ENCODE measurements at regions not wholly inside any gene's neighbourhood (a gene's known extent, or its start where the extent isn't known, plus 50 kb on each side); places are given as distances from the start of the nearest gene placed in this dataset.

DNA sequence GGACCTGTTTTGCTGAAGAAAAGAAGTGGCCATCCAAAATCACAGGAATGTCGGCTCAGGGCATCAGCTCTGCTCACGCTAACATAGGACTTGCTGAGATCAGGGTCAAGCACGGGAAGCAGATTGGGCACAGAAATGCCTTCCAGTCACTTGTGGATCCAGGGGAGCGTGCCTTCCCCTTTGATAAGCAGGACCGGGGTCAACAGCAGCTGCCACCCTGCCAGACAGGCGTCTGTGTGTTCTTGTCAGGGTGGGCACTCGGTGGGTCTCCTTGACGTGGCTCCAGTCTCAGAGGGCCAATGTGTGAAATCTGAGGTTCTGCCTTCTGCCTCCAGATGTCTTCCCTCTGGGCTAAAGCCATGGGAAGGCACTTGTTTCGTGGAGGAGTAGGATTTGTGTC is 313.7 kb upstream of the IRX4 start:
- intact Hi-C loops (cut with DNase I, micrococcal nuclease): no loop called here
- Histone ChIP-seq H3K9me3 (no peaks in the 10 kb centered on the region), H3K36me3 (ENCODE audit: low read depth) (no peaks in the 10 kb centered on the region), H3K4me3 (no peak overlapping the region), H3K4me1 (ENCODE audit: low read depth) (no peaks in the 10 kb centered on the region)
- TF ChIP-seq, protein P1, sequence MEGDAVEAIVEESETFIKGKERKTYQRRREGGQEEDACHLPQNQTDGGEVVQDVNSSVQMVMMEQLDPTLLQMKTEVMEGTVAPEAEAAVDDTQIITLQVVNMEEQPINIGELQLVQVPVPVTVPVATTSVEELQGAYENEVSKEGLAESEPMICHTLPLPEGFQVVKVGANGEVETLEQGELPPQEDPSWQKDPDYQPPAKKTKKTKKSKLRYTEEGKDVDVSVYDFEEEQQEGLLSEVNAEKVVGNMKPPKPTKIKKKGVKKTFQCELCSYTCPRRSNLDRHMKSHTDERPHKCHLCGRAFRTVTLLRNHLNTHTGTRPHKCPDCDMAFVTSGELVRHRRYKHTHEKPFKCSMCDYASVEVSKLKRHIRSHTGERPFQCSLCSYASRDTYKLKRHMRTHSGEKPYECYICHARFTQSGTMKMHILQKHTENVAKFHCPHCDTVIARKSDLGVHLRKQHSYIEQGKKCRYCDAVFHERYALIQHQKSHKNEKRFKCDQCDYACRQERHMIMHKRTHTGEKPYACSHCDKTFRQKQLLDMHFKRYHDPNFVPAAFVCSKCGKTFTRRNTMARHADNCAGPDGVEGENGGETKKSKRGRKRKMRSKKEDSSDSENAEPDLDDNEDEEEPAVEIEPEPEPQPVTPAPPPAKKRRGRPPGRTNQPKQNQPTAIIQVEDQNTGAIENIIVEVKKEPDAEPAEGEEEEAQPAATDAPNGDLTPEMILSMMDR (IDR thresholded peaks at IDR 0.05): no peak
- no peak for ATAC-seq
- DNase-seq: no peak

DNA sequence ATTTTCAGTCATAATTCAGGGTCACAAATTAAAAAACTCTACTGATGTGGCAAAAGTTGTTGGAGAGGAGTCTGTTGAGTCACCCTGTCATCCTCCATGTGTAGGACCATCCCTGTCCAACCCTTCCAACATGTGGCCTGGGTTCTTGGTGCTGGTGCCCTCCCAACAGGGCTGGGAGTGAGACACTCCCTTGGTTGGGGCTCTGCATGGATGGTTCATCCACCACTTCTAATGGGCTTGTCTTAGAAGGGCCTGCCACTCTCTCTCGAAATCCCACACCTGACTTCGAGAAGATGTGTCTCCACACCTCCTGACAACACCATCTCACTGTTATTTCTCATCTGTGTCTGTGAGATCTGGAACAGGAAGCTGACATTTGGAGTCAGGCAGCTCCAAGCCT is 312.2 kb upstream of the IRX4 start:
- TF ChIP-seq, protein P1 (IDR thresholded peaks at IDR 0.05): no peak
- DNase-seq: no peak
- no peaks in the 10 kb centered on the region for H3K4me1 ChIP-seq (ENCODE audit: low read depth)
- no peaks in the 10 kb centered on the region for H3K9me3 ChIP-seq
- H3K36me3 ChIP-seq (ENCODE audit: low read depth): no peaks in the 10 kb centered on the region
- no peak for ATAC-seq
- H3K4me3 ChIP-seq: no peak overlapping the region
- intact Hi-C loops (cut with DNase I, micrococcal nuclease): no loop called here

DNA sequence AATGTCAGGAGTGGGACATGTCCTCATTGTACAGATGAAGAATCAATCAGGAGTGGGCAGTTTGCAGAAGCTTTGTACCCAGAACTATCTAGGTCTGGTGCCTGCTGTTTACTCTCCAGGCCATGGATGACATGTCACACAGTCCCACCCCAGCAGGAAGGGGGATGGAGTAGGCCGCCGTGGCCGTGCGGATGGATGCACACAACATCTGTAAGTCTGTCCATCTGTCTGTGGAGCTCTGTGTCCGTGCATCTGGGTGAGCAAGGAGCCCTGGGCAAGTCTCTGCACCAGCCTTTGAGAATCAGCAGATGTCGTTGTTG is 311.5 kb upstream of the IRX4 start:
- intact Hi-C loops (cut with DNase I, micrococcal nuclease): no loop called here

DNA sequence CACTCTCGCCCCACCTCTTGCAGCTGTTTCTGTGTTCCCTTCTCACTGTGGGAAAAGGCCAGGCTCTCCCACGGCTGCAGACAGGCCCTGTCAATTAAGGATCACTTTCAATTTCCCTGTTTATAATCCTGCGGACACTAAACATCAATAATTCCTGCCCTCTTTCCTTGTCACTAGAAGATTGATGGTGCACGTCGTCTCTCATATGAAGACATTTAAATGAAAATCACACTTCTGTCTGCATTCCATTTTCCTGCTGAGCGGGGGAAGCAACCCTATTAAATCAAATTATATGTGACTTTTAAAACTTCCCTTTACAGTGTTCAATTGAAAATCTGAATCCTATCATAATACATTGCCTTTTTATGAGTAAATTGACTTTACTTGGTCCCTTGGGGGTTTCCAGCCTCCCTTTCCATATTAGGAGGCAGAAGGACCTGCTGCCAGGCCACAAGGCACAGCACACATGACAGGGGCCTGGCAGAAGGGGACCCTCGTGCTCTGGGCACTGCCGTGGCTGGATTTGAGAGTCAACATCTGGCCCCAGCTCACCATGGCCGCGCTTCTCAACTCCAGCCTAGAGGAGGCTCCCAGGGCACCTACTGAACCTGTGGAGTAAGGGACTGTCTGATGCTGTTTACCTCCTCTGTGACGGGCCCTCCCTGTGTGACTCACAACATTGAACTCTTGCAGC is 311.0 kb upstream of the IRX4 start:
- H3K4me1 ChIP-seq (ENCODE audit: low read depth): no peaks in the 10 kb centered on the region
- ATAC-seq: no peak
- no peaks in the 10 kb centered on the region for H3K36me3 ChIP-seq (ENCODE audit: low read depth)
- no peak overlapping the region for H3K4me3 ChIP-seq
- DNase-seq: no peak
- TF ChIP-seq, protein P1 (IDR thresholded peaks at IDR 0.05): no peak
- no peaks in the 10 kb centered on the region for H3K9me3 ChIP-seq
- intact Hi-C loops (cut with DNase I, micrococcal nuclease): no loop called here

More for the DNA sequence above, 311.5 kb upstream of the IRX4 start:
- Histone ChIP-seq H3K4me1 (ENCODE audit: low read depth) (no peaks in the 10 kb centered on the region), H3K4me3 (no peak overlapping the region), H3K36me3 (ENCODE audit: low read depth) (no peaks in the 10 kb centered on the region), H3K9me3 (no peaks in the 10 kb centered on the region)
- no peak for ATAC-seq
- no peak for DNase-seq
- TF ChIP-seq, protein P1 (IDR thresholded peaks at IDR 0.05): no peak

DNA sequence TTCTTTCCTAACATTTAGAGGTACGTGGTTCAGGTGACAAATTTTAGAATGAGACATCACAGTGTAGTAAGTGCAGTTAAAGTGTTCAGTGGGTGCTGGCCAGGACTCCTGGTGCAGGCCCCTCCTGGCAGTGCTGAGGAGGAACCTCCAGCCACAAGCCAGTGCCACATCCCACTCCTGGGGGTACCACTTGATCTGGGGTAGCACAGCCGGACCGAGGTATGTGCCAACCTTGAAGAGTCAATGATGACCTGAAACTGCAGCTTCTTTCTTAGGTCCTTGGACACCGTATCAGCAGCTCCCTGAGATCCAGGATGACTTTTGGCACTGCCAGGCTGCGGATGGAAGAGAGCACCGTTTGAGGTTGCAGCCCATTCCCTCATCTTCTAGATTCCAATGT is 310.4 kb upstream of the IRX4 start:
- no peak overlapping the region for H3K4me3 ChIP-seq
- no peaks in the 10 kb centered on the region for H3K36me3 ChIP-seq (ENCODE audit: low read depth)
- H3K4me1 ChIP-seq (ENCODE audit: low read depth): no peaks in the 10 kb centered on the region
- intact Hi-C loops (cut with DNase I, micrococcal nuclease): no loop called here
- no peak for DNase-seq
- no peak for ATAC-seq
- TF ChIP-seq, protein P1 (IDR thresholded peaks at IDR 0.05): no peak
- H3K9me3 ChIP-seq: no peaks in the 10 kb centered on the region

DNA sequence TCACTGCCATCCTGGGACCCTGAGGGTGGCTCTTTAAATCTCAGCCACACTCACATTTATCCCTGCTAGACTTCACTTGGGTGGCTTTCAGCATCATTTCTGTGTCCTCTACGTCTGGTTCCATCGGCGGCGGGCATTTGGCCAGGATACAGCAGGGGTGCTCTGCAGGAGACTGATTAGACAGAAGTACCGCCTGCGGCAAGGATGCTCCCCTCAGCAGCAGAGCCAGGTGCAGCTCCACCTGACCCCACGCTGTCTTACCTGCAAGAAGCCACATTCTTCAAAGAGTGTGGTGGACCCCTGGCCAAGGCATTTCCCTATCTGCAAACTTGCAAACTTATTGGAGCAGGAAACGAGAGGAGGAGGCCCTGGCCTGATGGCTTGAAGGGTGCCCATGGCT is 309.8 kb upstream of the IRX4 start:
- DNase-seq (no peak), ATAC-seq (no peak)
- Histone ChIP-seq H3K36me3 (ENCODE audit: low read depth) (no peaks in the 10 kb centered on the region), H3K9me3 (no peaks in the 10 kb centered on the region), H3K4me1 (ENCODE audit: low read depth) (no peaks in the 10 kb centered on the region), H3K4me3 (no peak overlapping the region)
- intact Hi-C loops (cut with DNase I, micrococcal nuclease): no loop called here
- TF ChIP-seq, protein P1 (IDR thresholded peaks at IDR 0.05): no peak

Measured in mucosa of descending colon (tissue), 3 donors.